ENCODE measurements at regions not wholly inside any gene's neighbourhood (a gene's known extent, or its start where the extent isn't known, plus 50 kb on each side); places are given as distances from the start of the nearest gene placed in this dataset.

- no peak for TF ChIP-seq EZH2 (IDR thresholded peaks at IDR 0.05; ENCODE audit: borderline replicate concordance, low read depth, low read length, severe bottlenecking)
- no peak for TF ChIP-seq CTCF (IDR thresholded peaks at IDR 0.05; ENCODE audit: borderline replicate concordance, extremely low read depth, low read length, poor library complexity, severe bottlenecking)
Observed at GRCh38 chr18:1075322-1075721, 170.7 kb downstream of the ADCYAP1 start.

All from DND-41 (cell line).